H9 (cell line): ENCODE measurements at regions not wholly inside any gene's neighbourhood (a gene's known extent, or its start where the extent isn't known, plus 50 kb on each side); places are given as distances from the start of the nearest gene placed in this dataset.

Experiments
- DNase-seq: peaks from one replicate; pipeline ENCODE4 v3.0.0-alpha.2; 2017
- H2AFZ ChIP-seq: one replicate; pipeline ENCODE4 v1.6.1; 2013; ENCODE audit warnings: mild to moderate bottlenecking, low read length, control low read depth, moderate library complexity
- H2AK5ac ChIP-seq: 2 replicates; pipeline ENCODE4 v1.6.1; 2013; ENCODE audit warnings: low read length, control low read depth, mixed read lengths; ENCODE audit not compliant: insufficient read length
- H2BK120ac ChIP-seq: one replicate; pipeline ENCODE4 v1.6.1; 2013; ENCODE audit warnings: low read depth, mild to moderate bottlenecking, low read length, control low read depth, inconsistent platforms; ENCODE audit not compliant: poor library complexity, severe bottlenecking
- H2BK12ac ChIP-seq: 2 replicates; pipeline ENCODE4 v1.6.1; 2013; ENCODE audit warnings: low read length, control low read depth, mixed read lengths, low read depth; ENCODE audit not compliant: insufficient read length
- H2BK15ac ChIP-seq: 2 replicates; pipeline ENCODE4 v1.6.1; 2013; ENCODE audit warnings: low read depth, low read length, control low read depth
- H2BK20ac ChIP-seq: one replicate; pipeline ENCODE4 v1.6.1; 2013; ENCODE audit warnings: low read depth, mild to moderate bottlenecking, low read length, control low read depth, inconsistent platforms; ENCODE audit not compliant: poor library complexity, severe bottlenecking
- H2BK5ac ChIP-seq: 2 replicates; pipeline ENCODE4 v1.6.1; 2013; ENCODE audit warnings: low read length, control low read depth, mixed read lengths; ENCODE audit not compliant: insufficient read length
- H3K14ac ChIP-seq: 2 replicates; pipeline ENCODE4 v1.6.1; 2013; ENCODE audit warnings: low read length, control low read depth; ENCODE audit not compliant: insufficient read depth
- H3K18ac ChIP-seq: 2 replicates; pipeline ENCODE4 v1.6.1; 2013; ENCODE audit warnings: low read depth, mild to moderate bottlenecking, mixed read lengths, low read length, control low read depth; ENCODE audit not compliant: insufficient read length
- H3K23ac ChIP-seq: 2 replicates; pipeline ENCODE4 v1.6.1; 2013; ENCODE audit warnings: low read length, control low read depth, mixed read lengths, low read depth; ENCODE audit not compliant: insufficient read length
- H3K23me2 ChIP-seq: 2 replicates; pipeline ENCODE4 v1.6.1; 2013; ENCODE audit warnings: low read depth, mild to moderate bottlenecking, mixed read lengths, low read length, control low read depth; ENCODE audit not compliant: insufficient read length, poor library complexity, severe bottlenecking
- H3K27ac ChIP-seq: 2 replicates; pipeline ENCODE4 v1.5.1; 2013; ENCODE audit warnings: low read length, control low read depth, mixed read lengths, low read depth; ENCODE audit not compliant: insufficient read length
- H3K27me3 ChIP-seq: 2 replicates; pipeline ENCODE4 v1.6.1; 2013; ENCODE audit warnings: low read length, control low read depth, inconsistent platforms; ENCODE audit not compliant: insufficient read depth
- H3K4ac ChIP-seq: 2 replicates; pipeline ENCODE4 v1.6.1; 2013; ENCODE audit warnings: low read depth, mild to moderate bottlenecking, control low read depth, inconsistent platforms, low read length, moderate library complexity
- H3K4me1 ChIP-seq: 2 replicates; pipeline ENCODE4 v1.6.1; 2013; ENCODE audit warnings: low read length, control low read depth, inconsistent platforms; ENCODE audit not compliant: insufficient read depth
- H3K4me2 ChIP-seq: 2 replicates; pipeline ENCODE4 v1.6.1; 2013; ENCODE audit warnings: low read length, control low read depth, mixed read lengths; ENCODE audit not compliant: insufficient read length, insufficient read depth
- H3K56ac ChIP-seq: 2 replicates; pipeline ENCODE4 v1.6.1; 2013; ENCODE audit warnings: low read depth, mild to moderate bottlenecking, mixed read lengths, low read length, control low read depth; ENCODE audit not compliant: insufficient read length
- H3K79me1 ChIP-seq: 2 replicates; pipeline ENCODE4 v1.6.1; 2013; ENCODE audit warnings: low read depth, mild to moderate bottlenecking, moderate library complexity, low read length, control low read depth, inconsistent platforms; ENCODE audit not compliant: insufficient read depth, poor library complexity, severe bottlenecking
- H3K79me2 ChIP-seq: 2 replicates; pipeline ENCODE4 v1.6.1; 2013; ENCODE audit warnings: low read length, control low read depth, inconsistent platforms; ENCODE audit not compliant: insufficient read depth
- H3K9ac ChIP-seq: 2 replicates; pipeline ENCODE4 v1.6.1; 2013; ENCODE audit warnings: low read length, control low read depth, mixed read lengths; ENCODE audit not compliant: insufficient read length; ENCODE audit errors: extremely low read depth
- H3K9me3 ChIP-seq: one replicate; pipeline ENCODE4 v1.6.1; 2013; ENCODE audit warnings: low read depth, low read length, inconsistent platforms; ENCODE audit not compliant: control insufficient read depth
- H3T11ph ChIP-seq: one replicate; pipeline ENCODE4 v1.6.1; 2013; ENCODE audit warnings: mild to moderate bottlenecking, low read length, control low read depth, inconsistent platforms
- H4K20me1 ChIP-seq: one replicate; pipeline ENCODE4 v1.6.1; 2013; ENCODE audit not compliant: control insufficient read depth, insufficient read length, insufficient read depth
- H4K5ac ChIP-seq: 2 replicates; pipeline ENCODE4 v1.6.1; 2013; ENCODE audit warnings: low read depth, mild to moderate bottlenecking, mixed read lengths, low read length, control low read depth; ENCODE audit not compliant: insufficient read length
- H4K8ac ChIP-seq: replicated peaks from 2 replicates; pipeline ENCODE4 v1.6.1; 2013; ENCODE audit warnings: low read length, control low read depth, mixed read lengths, low read depth; ENCODE audit not compliant: insufficient read length
- H4K91ac ChIP-seq: 2 replicates; pipeline ENCODE4 v1.6.1; 2013; ENCODE audit warnings: low read depth, mild to moderate bottlenecking, moderate library complexity, mixed read lengths, low read length, control low read depth; ENCODE audit not compliant: insufficient read length
- H3K27ac Mint-ChIP-seq, 3 experiments: 2 replicates in 2 of 3; 3 replicates in 1 of 3; pipeline ENCODE4 v1.8.0; 2020 to 2021; ENCODE audit warnings: mixed read lengths in 3 of 3, mild to moderate bottlenecking in 1 of 3, moderate library complexity in 1 of 3
- H3K27me3 Mint-ChIP-seq: 2 replicates; pipeline ENCODE4 v1.8.0; 2021; ENCODE audit warnings: low read depth, mild to moderate bottlenecking, moderate library complexity, mixed read lengths
- H3K36me3 Mint-ChIP-seq, 3 experiments: 2 replicates in 2 of 3; 3 replicates in 1 of 3; pipeline ENCODE4 v1.8.0; 2020 to 2021; ENCODE audit warnings: low read depth in 3 of 3, mixed read lengths in 3 of 3; ENCODE audit not compliant: insufficient read depth in 1 of 3
- H3K4me1 Mint-ChIP-seq, 2 experiments: 2 replicates each; pipeline ENCODE4 v1.8.0; 2020; ENCODE audit warnings: mixed read lengths in 2 of 2
- H3K4me3 Mint-ChIP-seq, 2 experiments: 2 replicates in 1 of 2; 3 replicates in 1 of 2; pipeline ENCODE4 v1.8.0; 2020 to 2021; ENCODE audit warnings: mild to moderate bottlenecking in 2 of 2, mixed read lengths in 2 of 2, moderate library complexity in 1 of 2
- H3K9me3 Mint-ChIP-seq, 2 experiments: 2 replicates in 1 of 2; 3 replicates in 1 of 2; pipeline ENCODE4 v1.8.0; 2020; ENCODE audit warnings: mild to moderate bottlenecking in 2 of 2, mixed read lengths in 2 of 2, moderate library complexity in 1 of 2
- CTCF ChIP-seq: fragments of 200-600 bp; sonication (generic); conservative IDR thresholded peaks from 3 replicates; pipeline ENCODE4 v1.8.0; 2021; ENCODE audit warnings: antibody characterized with exemption, mild to moderate bottlenecking
- WGBS: extraction: QIAGEN DNeasy Blood & Tissue Kit; methylation state at CpG from one replicate; pipeline ENCODE4 v1.1.7; 2013; ENCODE audit warnings: missing lambda C conversion rate, low lambda C conversion rate, mixed read lengths; ENCODE audit not compliant: insufficient read length; ENCODE audit errors: extremely low coverage; 5-methylcytosine and 5-hydroxymethylcytosine counted together

- Histone ChIP-seq H3K23ac (no peak overlapping the region), H2BK5ac (no peak overlapping the region), H3K79me1 (no peaks in the 10 kb centered on the region), H3K9ac (no peak overlapping the region), H4K8ac (no peak overlapping the region), H3K9me3 (no peaks in the 10 kb centered on the region), H3K18ac (no peak overlapping the region), H2BK20ac (no peak overlapping the region), H2AK5ac (no peak overlapping the region), H2BK12ac (no peak overlapping the region), H3K27ac (no peak overlapping the region), H3K4me1 (no peaks in the 10 kb centered on the region), H3K4me2 (no peak overlapping the region), H3K14ac (no peak overlapping the region), H3K27me3 (no peaks in the 10 kb centered on the region), H4K91ac (no peak overlapping the region), H3K23me2 (no peaks in the 10 kb centered on the region), H2BK15ac (no peak overlapping the region), H2BK120ac (no peak overlapping the region), H4K20me1 (no peaks in the 10 kb centered on the region), H4K5ac (no peak overlapping the region), H3K79me2 (no peaks in the 10 kb centered on the region), H3K56ac (no peak overlapping the region), H3T11ph (no peak overlapping the region), H3K4ac (no peak overlapping the region), H2AFZ (no peak overlapping the region)
- H3K9me3 Mint-ChIP-seq, result no peaks in the 10 kb centered on the region
- no peak for DNase-seq
- no peaks in the 10 kb centered on the region; a peak in 1 of 7 replicates for H3K36me3 Mint-ChIP-seq
- H3K27ac Mint-ChIP-seq, result no peak overlapping the region; a peak in 1 of 7 replicates
- no peaks in the 10 kb centered on the region; the same call in none of the 2 replicates for H3K27me3 Mint-ChIP-seq
- TF ChIP-seq CTCF, result no peak
- no CpG with 5 or more reads among the region's 1 CpG for WGBS
- H3K4me3 Mint-ChIP-seq, result no peak overlapping the region
- H3K4me1 Mint-ChIP-seq, result no peaks in the 10 kb centered on the region
Observed at GRCh38 chr5:158045696-158046095, 186.8 kb upstream of the CLINT1 start.
